ENCODE measurements at regions not wholly inside any gene's neighbourhood (a gene's known extent, or its start where the extent isn't known, plus 50 kb on each side); places are given as distances from the start of the nearest gene placed in this dataset.

DNA sequence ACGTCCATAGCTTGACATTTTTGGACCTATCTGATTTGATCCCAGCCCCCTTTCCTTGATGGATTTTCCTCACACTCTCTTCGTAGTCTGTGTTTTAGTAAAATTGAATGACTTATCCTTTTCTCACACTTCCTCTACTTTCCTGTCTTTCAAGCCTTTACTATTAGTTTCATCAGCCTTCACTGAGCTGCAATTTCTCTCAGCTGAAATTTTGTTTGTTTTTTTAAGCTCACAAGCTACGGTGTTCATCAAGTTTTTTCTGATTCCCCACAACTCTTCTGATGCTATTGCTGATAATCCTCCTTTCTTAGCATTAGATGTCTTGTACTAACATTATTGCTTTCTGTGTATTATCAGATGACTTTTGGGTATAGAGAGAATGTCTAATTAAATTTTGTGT is 263.7 kb downstream of the TBX18 start:
- Mint-ChIP-seq H3K9me3 (peaks cover 29% of the 10 kb centered on the region), H3K4me3 (no peak overlapping the region), H3K36me3 (ENCODE audit: low read depth) (peaks cover 18% of the 10 kb centered on the region), H3K27me3 (ENCODE audit: insufficient read depth) (no peaks in the 10 kb centered on the region), H3K4me1 (peaks cover 19% of the 10 kb centered on the region), H3K27ac (no peak overlapping the region)
- Histone ChIP-seq H3K4me3 (ENCODE audit: low read length) (no peak overlapping the region), H3K36me3 (ENCODE audit: control insufficient read depth, insufficient read depth, low read length) (no peaks in the 10 kb centered on the region), H3K4me1 (ENCODE audit: control insufficient read depth, insufficient read depth, low read length) (no peaks in the 10 kb centered on the region), H3K27me3 (ENCODE audit: control insufficient read depth, insufficient read depth, low read length, poor library complexity, severe bottlenecking) (no peaks in the 10 kb centered on the region), H3K9ac (ENCODE audit: extremely low read depth, low read length, poor library complexity, severe bottlenecking) (no peak overlapping the region), H3K27ac (ENCODE audit: low read depth, low read length) (no peak overlapping the region), H3K9me3 (ENCODE audit: control insufficient read depth, low read length) (peaks cover 19% of the 10 kb centered on the region)
- WGBS, 2 experiments (ENCODE audit: insufficient coverage in 1 of 2, insufficient read length in 1 of 2) = 90 to 100% methylated on average over 3 of the region's 3 CpGs
- DNase-seq = no peak
- TF ChIP-seq, protein P1, sequence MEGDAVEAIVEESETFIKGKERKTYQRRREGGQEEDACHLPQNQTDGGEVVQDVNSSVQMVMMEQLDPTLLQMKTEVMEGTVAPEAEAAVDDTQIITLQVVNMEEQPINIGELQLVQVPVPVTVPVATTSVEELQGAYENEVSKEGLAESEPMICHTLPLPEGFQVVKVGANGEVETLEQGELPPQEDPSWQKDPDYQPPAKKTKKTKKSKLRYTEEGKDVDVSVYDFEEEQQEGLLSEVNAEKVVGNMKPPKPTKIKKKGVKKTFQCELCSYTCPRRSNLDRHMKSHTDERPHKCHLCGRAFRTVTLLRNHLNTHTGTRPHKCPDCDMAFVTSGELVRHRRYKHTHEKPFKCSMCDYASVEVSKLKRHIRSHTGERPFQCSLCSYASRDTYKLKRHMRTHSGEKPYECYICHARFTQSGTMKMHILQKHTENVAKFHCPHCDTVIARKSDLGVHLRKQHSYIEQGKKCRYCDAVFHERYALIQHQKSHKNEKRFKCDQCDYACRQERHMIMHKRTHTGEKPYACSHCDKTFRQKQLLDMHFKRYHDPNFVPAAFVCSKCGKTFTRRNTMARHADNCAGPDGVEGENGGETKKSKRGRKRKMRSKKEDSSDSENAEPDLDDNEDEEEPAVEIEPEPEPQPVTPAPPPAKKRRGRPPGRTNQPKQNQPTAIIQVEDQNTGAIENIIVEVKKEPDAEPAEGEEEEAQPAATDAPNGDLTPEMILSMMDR (conservative IDR thresholded peaks at IDR 0.05) = no peak

DNA sequence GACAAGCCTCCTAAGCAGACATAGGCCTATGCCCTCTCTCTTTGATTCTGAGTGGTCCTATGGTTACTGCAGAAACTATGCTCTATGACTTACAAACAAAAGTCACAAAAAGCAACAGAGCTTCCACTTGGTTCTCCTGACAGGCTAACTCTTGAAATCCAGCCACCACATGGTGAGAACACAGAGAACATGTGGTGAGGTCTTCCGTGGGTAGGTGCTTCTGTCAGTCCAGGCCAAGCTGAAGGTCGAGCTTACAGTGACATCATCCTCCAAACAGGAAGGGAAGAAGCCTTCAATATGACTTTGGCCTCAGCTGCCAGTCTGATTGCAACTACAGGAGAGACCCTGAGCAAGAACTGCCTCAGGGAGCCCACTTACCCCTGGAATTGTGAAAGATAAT is 265.5 kb downstream of the TBX18 start:
- peaks cover 18% of the 10 kb centered on the region for H3K9me3 ChIP-seq (ENCODE audit: control insufficient read depth, low read length)
- 83 to 94% methylated on average over 1 to 2 of the region's 2 CpGs for WGBS, 2 experiments (ENCODE audit: insufficient coverage in 1 of 2, insufficient read length in 1 of 2)
- no peaks in the 10 kb centered on the region for H3K27me3 ChIP-seq (ENCODE audit: control insufficient read depth, insufficient read depth, low read length, poor library complexity, severe bottlenecking)
- H3K4me3 Mint-ChIP-seq = no peak overlapping the region
- peaks cover 22% of the 10 kb centered on the region for H3K9me3 Mint-ChIP-seq
- H3K27ac Mint-ChIP-seq = no peak overlapping the region
- no peaks in the 10 kb centered on the region for H3K36me3 ChIP-seq (ENCODE audit: control insufficient read depth, insufficient read depth, low read length)
- H3K9ac ChIP-seq (ENCODE audit: extremely low read depth, low read length, poor library complexity, severe bottlenecking) = no peak overlapping the region
- no peak for DNase-seq
- H3K36me3 Mint-ChIP-seq (ENCODE audit: low read depth) = peaks cover 16% of the 10 kb centered on the region
- no peak overlapping the region for H3K27ac ChIP-seq (ENCODE audit: low read depth, low read length)
- TF ChIP-seq, protein P1 (conservative IDR thresholded peaks at IDR 0.05) = no peak
- H3K4me1 ChIP-seq (ENCODE audit: control insufficient read depth, insufficient read depth, low read length) = no peaks in the 10 kb centered on the region
- H3K4me1 Mint-ChIP-seq = peaks cover 19% of the 10 kb centered on the region
- H3K4me3 ChIP-seq (ENCODE audit: low read length) = no peak overlapping the region
- no peaks in the 10 kb centered on the region for H3K27me3 Mint-ChIP-seq (ENCODE audit: insufficient read depth)

GRCh38 chr6:84492241-84493165 is 265.1 kb upstream of the CEP162 start:
- Mint-ChIP-seq H3K4me3 (no peak overlapping the region), H3K9me3 (peaks cover 34% of the 10 kb centered on the region), H3K36me3 (ENCODE audit: low read depth) (peaks cover 8% of the 10 kb centered on the region), H3K27ac (no peak overlapping the region), H3K4me1 (peaks cover 10% of the 10 kb centered on the region), H3K27me3 (ENCODE audit: insufficient read depth) (no peaks in the 10 kb centered on the region)
- no peak overlapping the region for H3K4me3 ChIP-seq (ENCODE audit: low read length)
- H3K27ac ChIP-seq (ENCODE audit: low read depth, low read length) = no peak overlapping the region
- H3K4me1 ChIP-seq (ENCODE audit: control insufficient read depth, insufficient read depth, low read length) = no peaks in the 10 kb centered on the region
- H3K36me3 ChIP-seq (ENCODE audit: control insufficient read depth, insufficient read depth, low read length) = no peaks in the 10 kb centered on the region
- H3K27me3 ChIP-seq (ENCODE audit: control insufficient read depth, insufficient read depth, low read length, poor library complexity, severe bottlenecking) = no peaks in the 10 kb centered on the region
- H3K9ac ChIP-seq (ENCODE audit: extremely low read depth, low read length, poor library complexity, severe bottlenecking) = no peak overlapping the region
- H3K9me3 ChIP-seq (ENCODE audit: control insufficient read depth, low read length) = peaks cover 12% of the 10 kb centered on the region
- 88 to 94% methylated on average over 8 to 13 of the region's 13 CpGs for WGBS, 2 experiments (ENCODE audit: insufficient coverage in 1 of 2, insufficient read length in 1 of 2)
- no peak for DNase-seq
- TF ChIP-seq, protein P1 (conservative IDR thresholded peaks at IDR 0.05) = no peak
